Mammary epithelial cell (primary cell): ENCODE measurements at regions not wholly inside any gene's neighbourhood (a gene's known extent, or its start where the extent isn't known, plus 50 kb on each side); places are given as distances from the start of the nearest gene placed in this dataset.
"Not testable (repeated sequence)": the region's sequence is repeated elsewhere in the genome, so short reads cannot be mapped to it uniquely, and the experiment has no call there.

ENCODE experiments used
- CTCF ChIP-seq, 2 donors: IDR thresholded peaks in 1 of 2; conservative IDR thresholded peaks in 1 of 2; 2 replicates each; pipeline ENCODE4 v1.5.1; 2011 to 2012; ENCODE audit warnings: inconsistent platforms in 2 of 2, low read length in 2 of 2, mild to moderate bottlenecking in 2 of 2, control low read depth in 1 of 2, low read depth in 1 of 2; ENCODE audit not compliant: insufficient read depth in 1 of 2; ENCODE audit errors: extremely low read depth in 1 of 2
- EZH2 ChIP-seq: IDR thresholded peaks from 2 replicates; pipeline ENCODE4 v1.6.1; 2012; ENCODE audit warnings: low read length, inconsistent platforms, borderline replicate concordance

GRCh38 chr2:82326180-82326767, 2021.7 kb upstream of the LRRTM1 start:
- TF ChIP-seq CTCF (conservative IDR thresholded peaks at IDR 0.05 in 1 of 2, IDR thresholded peaks at IDR 0.05 in 1 of 2; ENCODE audit: extremely low read depth in 1 of 2, insufficient read depth in 1 of 2, low read depth in 1 of 2, low read length in 2 of 2); EZH2: not testable (repeated sequence)
